Fibroblast of lung (primary cell): ENCODE measurements at regions not wholly inside any gene's neighbourhood (a gene's known extent, or its start where the extent isn't known, plus 50 kb on each side); places are given as distances from the start of the nearest gene placed in this dataset.

Source experiments
- CTCF ChIP-seq, 2 donors: IDR thresholded peaks in 1 of 2; conservative IDR thresholded peaks in 1 of 2; 1 replicate in 1 of 2; 2 replicates in 1 of 2; pipeline ENCODE4 v1.5.1; 2011 to 2012; ENCODE audit warnings: low read length in 2 of 2, control low read depth in 1 of 2, inconsistent platforms in 1 of 2, low read depth in 1 of 2, mild to moderate bottlenecking in 1 of 2
- EZH2 ChIP-seq: IDR thresholded peaks from 2 replicates; pipeline ENCODE4 v1.5.1; 2012; ENCODE audit warnings: low read length, control low read depth, mild to moderate bottlenecking; ENCODE audit errors: missing control alignments

GRCh38 chr10:130393342-130393741 lies 257.2 kb downstream of the GLRX3 start:
- TF ChIP-seq CTCF (conservative IDR thresholded peaks at IDR 0.05 in 1 of 2, IDR thresholded peaks at IDR 0.05 in 1 of 2; ENCODE audit: low read depth in 1 of 2, low read length in 2 of 2) (no peak), EZH2 (no peak)
